ENCODE measurements at regions not wholly inside any gene's neighbourhood (a gene's known extent, or its start where the extent isn't known, plus 50 kb on each side); places are given as distances from the start of the nearest gene placed in this dataset.
"Not testable (repeated sequence)": the region's sequence is repeated elsewhere in the genome, so short reads cannot be mapped to it uniquely, and the experiment has no call there.

DNA sequence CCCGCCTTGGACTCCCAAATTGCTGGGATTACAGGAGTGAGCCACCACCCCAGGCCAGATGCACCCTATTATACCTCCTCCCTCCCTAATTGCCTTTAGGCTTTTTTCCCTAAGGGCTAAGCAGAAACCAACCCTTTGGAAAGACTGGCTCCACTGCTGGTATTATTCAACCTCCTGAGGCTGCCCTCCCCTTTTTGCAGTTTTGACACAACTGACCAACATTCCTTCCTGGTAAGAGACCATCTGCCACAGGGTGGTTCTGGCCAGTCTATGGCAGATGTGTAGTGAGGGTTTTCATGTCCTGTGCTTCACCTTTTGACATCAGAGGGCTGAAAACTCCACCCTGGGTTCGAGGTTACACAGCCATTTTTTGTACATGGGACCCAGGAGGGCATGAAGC is 1785.3 kb upstream of the CELF4 start:
- no peak for DNase-seq

DNA sequence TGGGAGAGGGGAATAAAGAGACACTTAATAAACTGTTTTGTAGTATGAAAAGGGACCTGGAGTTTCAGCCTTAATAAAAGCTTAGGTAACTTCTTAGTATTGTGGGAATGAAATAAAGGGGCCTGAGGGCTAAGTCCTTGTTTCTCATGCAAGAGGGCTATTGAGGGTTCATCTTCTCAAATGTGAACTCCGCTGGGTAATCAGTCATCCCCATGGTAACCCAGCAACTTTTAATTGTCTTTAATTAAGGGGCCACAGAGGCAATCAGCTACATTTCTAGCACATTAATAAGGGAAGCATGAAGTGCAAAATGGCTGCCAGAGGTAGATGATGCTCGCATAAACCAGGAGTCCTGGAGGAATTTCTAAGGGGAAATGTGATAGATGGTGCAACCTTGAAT is 1784.2 kb upstream of the CELF4 start:
- DNase-seq, result no peak

DNA sequence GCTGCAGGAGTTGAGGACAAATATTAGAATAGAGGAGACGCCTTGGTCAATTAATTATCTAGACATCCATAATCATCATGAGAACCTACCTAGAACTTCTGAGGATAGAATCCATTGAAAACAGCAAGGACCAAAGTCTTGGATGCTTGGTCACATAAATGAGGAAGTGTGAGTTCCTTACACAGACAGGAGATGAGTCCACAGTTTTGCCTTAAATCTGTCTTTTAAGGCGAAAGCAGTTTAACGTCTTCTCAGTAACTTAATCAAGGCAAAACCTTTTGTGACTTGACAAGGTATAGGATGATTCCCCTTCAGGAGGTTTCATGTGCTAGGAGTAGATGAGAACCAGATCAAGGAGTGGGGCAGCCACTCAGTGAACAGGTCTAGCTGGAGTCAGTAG is 1783.2 kb upstream of the CELF4 start:
- no peak for DNase-seq

DNA sequence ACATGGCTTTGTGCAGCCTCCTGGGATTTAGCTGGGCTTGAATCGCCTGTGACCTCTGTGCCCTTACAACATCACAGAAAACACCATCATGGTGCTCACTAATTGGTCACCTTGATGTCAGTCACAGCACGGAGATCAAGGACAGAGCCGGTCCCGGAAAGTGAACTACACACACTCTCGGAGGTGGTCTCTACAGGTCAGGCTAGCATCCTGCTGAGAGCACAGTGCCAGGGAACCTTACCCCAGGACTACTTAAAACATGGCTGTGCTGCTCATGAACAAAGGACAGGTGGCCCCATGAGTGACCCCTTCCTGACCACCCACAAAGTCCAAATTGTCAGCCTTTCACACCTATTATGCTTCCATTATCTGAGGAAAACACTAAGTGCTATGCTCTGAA is 1782.1 kb upstream of the CELF4 start:
- DNase-seq, result no peak

DNA sequence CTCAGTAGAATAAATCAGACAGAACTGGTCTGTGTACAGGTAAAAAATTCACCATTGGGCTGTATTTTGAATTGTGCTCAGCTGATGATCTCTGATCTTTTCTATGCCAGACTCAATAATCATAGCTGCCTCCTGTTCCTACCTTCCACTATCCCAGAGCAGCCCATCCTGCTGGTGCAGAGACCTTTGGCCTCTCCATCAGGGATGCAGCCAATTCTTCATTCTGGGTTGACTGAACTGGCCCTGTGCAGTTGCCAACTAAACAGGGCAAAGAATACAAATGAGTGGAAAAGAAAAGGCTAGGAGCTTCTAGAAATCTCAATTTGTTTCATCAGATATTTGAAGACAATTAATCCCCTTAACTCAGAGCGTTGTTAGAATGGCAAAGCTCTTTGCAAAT is 1781.3 kb upstream of the CELF4 start:
- DNase-seq, result no peak

DNA sequence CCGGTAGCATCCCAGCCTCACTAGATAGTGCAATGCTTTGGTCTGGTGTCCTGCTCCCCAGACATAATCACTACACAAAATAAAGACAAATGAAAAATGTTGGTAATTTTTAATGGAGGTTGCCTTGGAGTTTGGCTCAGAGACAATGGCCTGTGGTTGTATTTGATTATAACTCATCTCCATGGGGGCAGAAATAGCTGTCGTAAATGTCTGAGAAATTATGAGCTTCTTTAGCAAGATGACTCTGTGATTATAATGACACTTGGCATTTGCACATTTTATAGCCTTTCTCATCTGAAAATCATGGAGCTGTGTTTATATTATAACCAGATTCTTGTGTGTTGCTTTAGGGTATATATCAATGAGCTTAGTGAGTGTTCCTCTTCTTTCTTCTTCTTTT is 1779.7 kb upstream of the CELF4 start:
- no peak for DNase-seq

DNA sequence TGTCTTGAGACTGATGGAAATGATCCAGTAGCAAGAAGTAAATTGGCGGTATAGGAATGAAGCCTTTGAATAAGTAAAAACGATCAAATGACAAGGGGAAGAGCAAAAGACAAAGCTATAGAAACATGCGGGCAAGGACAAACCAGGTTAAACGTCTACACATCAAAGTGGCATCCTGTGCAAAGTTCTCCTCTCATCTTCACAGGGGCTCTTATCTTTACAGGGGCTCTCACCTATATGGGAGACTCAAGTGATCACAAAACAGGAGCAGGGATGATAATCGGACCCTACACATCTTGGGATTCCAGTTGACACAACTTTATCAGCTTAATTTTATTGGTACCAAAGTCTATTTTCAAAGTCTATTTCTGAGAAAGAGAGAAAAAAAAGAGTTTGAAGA is 1778.9 kb upstream of the CELF4 start:
- no peak for DNase-seq

DNA sequence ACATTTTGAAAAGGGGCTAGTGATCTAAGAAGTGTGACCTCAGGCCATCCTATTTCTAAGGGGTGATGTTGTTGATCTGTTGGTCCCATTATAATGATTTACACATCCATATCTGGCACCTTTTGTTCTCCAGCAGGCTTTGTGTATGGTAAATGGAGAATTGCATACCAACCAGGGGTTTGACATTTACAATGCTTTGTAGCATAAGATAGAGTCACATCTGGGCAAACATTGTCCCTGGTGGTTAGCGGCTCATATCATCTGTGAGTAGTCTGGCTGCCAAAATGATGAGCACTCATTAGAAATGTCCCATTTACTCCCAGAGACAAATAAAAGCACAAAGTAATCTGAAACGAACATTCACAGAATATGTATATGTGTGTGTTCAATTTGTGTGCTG is 1775.5 kb upstream of the CELF4 start:
- no peak for DNase-seq

DNA sequence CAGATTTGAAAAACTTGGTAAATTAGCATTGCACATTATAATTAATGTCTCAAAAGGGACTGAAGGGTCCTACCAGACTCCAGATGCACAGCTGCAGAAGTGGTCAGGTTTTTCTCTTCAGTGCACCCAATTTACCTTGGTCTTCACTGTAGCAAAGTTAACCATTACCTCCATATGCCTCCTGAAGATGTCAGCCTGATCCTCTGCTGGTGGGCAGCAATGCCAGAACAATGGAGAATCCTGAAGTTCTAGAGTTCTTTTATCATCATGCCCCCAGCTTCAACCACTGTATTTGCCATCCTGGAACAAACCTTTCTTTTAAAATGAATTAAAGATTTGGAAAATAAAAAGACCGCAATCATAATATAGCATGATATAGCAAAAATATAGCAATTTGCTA is 1774.8 kb upstream of the CELF4 start:
- DNase-seq, result no peak

DNA sequence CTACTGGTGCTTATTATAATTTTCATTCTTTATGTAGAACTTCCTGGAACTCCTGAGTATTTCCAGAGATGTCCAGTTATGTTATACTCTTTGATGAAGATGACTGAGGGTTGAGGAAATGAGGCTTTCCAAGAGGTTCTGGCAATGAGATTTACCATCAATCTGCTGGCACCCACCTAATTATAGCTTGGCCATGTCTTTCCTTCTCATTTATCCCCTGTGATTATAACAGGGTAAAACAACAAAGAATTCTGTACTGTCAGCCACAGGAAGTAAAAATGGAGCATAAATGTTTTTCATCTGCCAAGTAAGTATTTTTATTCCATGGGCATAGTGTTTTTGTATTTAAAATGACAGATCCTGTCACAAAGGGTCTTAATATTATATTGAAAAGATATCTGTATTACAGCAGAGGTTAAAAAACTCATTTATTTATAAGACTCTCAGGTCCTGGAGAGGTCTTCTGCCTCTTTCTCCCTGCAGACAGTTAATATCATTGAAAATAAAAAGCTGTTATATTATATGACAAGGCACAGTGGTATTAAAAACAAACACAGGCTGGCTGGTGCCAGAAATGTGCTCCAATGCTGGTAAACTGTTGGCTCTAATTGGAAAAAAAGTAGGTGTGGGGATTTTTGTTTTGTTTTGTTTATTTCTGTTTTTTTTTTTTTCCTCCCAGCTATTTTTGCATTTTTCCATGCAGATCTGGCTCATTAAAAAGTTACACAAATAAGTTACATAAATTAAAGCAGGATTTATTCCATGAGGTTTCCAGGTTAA is 1764.1 kb upstream of the CELF4 start:
- no peak for DNase-seq

DNA sequence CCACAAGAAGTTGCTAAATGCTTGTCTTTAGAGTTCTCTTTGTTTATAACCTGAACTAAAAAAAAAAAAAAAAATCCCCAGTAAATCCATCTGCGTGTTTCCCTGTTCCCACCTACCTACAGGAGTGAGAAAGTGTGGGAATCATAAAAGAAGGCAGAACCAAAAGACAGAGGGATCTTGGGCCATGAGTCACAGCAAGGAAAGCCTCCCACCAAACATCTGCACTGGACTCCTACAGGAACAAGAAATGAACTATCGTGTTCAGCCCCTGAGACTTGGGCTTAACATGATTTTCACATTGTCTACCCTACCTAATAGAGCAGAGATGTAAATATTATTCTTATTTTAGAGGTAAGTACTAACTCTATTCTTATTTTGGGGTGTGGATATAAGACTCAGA is 1761.2 kb upstream of the CELF4 start:
- DNase-seq, result no peak

DNA sequence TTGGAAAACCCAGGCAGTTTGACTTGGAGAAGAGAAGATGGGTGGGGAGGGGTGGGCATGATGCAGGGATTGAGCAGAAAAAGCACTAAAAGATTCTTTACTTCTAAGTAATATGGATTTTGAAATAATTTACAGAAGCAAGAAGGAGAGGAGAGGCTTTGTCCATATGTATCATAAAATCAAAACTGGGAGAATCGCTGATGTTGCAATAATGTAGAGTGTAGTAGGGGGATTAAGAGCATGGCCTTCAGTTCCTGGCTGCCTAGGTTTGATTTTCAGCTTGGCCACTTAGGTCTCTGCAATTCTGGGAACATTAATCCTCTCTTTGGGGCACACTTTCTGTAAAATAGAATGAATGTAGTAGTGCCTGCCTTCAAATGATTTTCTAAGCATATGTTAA is 1760.4 kb upstream of the CELF4 start:
- no peak for DNase-seq

DNA sequence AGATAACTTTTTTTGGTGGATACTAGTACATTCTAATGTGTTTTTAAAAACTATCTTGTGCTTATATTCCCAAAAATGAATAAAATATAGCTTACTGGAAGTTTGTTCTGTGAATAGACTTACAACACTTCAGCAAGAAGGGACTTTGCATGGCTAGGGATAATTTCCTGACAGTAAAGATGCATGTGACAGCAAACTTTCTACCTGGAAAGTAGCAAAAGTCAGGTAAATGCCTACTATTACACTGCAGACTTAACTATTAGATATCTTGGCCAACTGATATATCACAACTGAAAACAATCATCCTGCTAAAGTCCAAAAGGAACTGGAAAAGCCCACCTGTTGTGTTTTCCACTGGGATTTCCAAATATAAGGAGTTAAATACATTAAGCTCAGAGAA is 1753.5 kb upstream of the CELF4 start:
- no peak for DNase-seq

DNA sequence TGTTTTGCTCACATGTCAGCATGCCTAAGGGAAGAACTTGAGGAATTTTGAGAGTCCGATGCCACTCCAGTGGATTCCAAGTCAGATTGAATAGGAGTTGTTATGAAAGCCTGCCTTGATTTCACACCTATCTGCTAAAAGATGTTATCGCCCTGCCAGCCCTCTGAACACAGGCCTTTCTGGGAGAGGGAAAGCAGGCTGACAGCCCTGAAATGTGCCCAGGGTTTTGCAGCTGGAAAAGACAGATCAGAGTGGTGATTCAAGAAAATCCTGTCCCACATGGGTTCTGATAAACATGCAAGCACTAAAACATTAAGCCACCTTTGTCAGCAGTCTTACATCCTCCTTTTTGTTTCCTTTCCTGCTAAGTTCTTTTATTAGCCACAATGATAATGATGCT is 1752.9 kb upstream of the CELF4 start:
- no peak for DNase-seq

DNA sequence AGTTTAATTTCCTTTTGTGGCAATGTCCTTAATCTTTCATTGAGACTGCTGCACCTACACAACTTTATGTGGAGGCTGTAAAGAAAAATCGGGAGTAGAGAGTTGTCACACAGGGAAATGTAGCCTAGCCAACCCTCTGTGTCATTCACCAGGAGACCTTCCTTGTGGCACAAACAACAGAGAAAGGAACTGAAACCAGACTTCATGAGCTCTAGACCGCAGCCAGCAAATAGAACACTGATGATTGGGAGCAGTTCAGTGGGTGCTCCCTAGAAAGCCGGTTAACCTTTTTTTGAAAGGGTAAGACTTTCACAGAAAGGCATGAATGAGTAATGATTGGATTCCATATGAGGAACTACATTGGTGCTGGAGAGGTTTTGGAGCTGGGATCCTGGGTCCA is 1752.4 kb upstream of the CELF4 start:
- DNase-seq, result no peak

DNA sequence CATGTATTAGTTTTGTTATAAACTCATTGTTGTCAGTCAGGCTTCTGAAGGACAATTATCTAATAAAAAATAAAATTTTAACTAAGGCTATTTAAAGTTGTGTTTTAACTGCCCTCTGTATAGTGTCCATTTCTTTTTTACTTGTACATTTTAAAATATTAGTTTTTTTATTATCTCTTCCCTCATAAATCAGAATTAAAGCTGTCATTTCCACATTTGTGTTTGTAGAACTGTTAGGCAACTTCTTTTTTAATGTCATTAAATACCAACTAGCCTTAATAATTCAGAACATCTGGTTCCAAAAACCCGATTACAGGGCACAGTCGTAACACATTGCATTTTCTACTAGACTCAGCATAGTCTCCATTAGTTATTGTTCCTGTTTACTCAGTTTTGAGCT is 1749.0 kb upstream of the CELF4 start:
- DNase-seq, result no peak

DNA sequence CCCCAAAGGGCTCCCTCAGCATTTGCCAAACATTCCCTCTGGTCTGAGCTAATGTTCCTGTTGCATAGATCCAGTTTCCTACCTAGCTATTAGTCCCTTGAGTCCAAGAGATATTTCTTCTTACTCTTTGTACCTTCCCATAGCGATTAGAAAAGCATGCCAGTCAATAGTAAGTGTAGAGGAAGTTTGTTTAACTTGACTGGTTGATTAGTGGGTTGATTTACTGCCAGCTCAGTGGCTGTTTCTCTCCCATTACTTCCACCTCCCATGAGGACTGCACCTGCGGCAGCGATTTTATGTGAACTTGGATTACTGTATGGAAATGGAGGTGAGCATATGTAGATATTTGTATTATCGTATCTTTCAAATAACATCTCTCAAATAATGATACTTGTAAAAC is 1748.4 kb upstream of the CELF4 start:
- no peak for DNase-seq

DNA sequence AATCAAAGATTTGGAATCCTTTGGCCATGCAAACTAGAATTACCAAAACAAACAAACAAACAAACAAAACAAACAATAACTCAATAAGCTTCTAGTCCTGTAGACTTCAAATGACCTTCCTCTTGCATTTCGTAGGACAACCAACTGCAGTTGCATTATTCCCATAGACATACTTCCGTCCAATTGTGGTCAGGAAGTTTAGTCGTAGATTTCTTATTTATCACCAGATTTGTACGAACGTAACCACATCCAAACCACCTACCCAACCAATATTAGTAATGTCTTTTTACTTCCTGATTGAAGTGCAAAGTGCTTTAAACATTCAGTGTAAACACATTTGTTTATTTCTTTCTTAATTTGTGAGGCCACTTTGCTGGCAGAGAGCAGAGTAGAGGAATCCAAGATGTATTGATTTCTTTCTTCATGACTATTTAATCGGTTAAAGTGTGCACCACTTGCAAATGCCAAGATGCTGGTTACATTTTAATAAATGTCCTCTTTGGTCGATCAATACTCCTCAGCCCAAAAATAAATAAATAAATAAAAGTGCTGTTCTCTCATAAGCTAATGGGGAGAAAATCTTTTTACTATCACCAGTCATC is 1745.6 kb upstream of the CELF4 start:
- DNase-seq, result no peak

DNA sequence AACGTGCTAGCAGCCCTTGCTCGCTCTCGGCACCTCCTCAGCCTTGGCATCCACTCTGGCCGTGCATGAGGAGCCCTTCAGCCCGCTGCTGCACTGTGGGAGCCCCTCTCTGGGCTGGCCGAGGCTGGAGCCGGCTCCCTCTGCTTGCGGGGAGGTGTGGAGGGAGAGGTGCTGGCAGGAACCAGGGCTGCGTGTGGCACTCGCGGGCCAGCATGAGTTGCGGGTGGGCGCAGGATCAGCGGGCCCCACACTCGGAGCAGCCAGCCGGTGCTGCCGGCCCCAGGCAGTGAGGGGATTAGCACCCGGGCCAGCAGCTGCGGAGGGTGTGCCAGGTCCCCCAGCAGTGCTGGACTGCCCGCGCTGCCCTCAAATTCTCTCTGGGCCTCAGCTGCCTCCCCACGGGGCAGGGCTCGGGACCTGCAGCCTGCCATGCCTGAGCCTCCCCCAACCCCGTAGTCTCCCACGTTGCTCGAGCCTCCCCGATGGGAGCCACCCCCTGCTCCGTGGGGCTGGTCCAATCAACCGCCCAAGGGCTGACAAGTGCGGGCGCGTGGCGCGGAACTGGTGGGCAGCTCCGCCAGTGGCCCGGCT is 1743.4 kb upstream of the CELF4 start:
- DNase-seq, result not testable (repeated sequence)

DNA sequence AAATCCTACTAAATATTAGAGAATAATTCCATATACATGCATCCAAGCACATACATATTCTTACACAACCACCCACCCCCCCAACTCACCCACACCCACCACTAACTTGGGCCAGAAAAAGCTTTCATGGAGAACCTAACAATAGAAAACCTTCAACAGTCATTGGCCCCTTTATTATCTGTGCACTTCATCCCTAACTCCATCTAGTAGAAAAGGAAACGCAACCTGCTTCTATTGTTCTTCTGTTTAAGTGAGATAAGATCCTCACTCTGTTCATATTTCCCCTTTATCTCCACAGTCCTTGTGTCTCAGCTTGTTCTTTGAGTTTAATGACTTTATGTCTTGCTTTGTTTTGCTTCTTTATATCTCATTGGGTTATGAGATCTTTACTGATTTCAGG is 1740.2 kb upstream of the CELF4 start:
- no peak for DNase-seq

DNA sequence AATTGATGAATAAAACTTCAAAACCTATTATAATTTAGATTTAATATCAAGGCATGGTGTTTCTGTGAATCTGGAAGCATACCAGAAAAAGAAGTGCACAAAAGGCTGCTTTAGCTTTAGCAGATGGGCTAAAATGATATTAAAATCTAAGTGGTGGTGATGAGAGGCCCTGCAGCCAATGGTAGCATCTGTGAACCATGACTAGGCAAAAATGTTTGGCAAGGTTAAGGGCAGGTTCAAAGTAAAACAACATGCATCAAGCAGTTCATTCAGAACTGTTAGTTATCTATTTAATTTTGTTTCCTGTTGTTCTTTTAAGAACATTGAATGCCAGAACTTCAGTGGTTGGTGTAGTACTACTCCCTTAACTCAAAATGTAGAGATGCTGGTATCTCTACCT is 1736.9 kb upstream of the CELF4 start:
- no peak for DNase-seq

DNA sequence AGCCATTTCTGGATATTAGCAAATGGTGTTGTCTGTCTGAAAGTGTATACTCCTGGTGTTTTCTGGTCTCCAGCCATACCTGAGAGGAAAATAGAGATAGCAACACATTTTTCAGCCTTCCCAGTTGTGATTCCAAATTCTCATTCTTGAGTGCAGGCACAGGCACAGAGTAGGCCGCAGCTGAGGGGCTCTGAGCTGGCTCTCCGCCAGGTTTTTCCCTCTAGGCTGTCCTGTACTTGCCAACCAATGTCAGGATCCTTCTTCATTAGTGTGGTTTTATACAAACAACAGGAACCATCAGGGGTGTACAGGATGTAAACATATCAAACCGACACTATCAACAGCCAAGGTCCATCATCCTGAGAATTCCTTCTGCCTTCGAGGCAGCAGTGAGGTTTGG is 1733.6 kb upstream of the CELF4 start:
- DNase-seq, result no peak

DNA sequence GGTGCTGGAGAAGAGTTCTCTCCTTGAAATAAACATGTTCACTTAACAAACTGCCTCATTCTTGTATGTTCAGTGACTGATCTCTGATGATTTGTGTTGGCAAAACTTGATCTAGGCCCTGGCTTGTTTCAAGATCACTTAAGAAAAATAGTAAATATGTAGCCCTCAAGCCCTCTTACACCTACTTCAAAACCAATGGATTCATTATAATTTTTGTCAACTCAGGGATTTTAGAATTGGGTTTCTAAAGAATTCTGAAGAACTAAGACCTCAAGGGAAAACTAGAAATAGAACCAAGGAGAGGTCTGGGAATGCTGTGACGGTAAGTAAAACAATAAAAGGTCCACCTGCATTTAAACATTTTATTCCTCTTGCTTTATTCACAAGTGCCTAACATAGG is 1731.6 kb upstream of the CELF4 start:
- no peak for DNase-seq

DNA sequence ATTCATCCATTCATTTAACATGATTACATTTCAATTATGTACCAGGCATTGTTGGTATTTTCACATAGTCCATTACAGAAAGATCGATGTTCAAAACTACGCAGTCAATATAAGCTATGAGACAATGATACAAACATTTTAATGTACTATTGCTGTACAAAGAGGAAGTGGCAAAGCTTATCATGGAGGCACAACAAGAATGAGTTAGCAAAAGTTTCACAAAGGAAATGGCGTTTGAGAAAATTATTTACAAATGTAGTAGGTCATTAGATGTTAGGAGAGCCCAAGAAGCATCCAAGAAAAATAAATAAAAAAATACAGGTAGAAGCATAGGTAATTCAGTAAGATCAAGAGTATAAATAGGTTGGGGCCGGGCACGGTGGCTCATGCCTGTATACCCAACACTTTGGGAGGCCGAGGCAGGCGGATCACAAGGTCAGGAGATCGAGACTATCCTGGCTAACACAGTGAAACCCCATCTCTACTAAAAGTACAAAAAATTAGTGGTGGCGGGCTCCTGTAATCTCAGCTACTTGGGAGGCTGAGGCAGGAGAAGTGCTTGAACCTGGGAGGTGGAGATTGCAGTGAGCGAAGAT is 1730.8 kb upstream of the CELF4 start:
- no peak for DNase-seq

All from CD4-positive, alpha-beta T cell treated with Interleukin-17A for 1 hour (primary cell).